GM12872 (cell line): ENCODE measurements at regions not wholly inside any gene's neighbourhood (a gene's known extent, or its start where the extent isn't known, plus 50 kb on each side); places are given as distances from the start of the nearest gene placed in this dataset.

ENCODE experiments used
- TF ChIP-seq, protein P1 (sequence below): IDR thresholded peaks from 3 replicates; pipeline ENCODE4 v1.5.1; 2011; ENCODE audit warnings: low read depth, mild to moderate bottlenecking, low read length, moderate library complexity; ENCODE audit not compliant: insufficient read depth

GRCh38 chr2:176745543-176746200 is 466.9 kb upstream of the HNRNPA3 start:
- TF ChIP-seq, protein P1, sequence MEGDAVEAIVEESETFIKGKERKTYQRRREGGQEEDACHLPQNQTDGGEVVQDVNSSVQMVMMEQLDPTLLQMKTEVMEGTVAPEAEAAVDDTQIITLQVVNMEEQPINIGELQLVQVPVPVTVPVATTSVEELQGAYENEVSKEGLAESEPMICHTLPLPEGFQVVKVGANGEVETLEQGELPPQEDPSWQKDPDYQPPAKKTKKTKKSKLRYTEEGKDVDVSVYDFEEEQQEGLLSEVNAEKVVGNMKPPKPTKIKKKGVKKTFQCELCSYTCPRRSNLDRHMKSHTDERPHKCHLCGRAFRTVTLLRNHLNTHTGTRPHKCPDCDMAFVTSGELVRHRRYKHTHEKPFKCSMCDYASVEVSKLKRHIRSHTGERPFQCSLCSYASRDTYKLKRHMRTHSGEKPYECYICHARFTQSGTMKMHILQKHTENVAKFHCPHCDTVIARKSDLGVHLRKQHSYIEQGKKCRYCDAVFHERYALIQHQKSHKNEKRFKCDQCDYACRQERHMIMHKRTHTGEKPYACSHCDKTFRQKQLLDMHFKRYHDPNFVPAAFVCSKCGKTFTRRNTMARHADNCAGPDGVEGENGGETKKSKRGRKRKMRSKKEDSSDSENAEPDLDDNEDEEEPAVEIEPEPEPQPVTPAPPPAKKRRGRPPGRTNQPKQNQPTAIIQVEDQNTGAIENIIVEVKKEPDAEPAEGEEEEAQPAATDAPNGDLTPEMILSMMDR, result no peak

- TF ChIP-seq, protein P1, result no peak
Observed at GRCh38 chr2:176746411-176746810, 466.2 kb upstream of the HNRNPA3 start.

GRCh38 chr2:176747506-176747905 is 465.1 kb upstream of the HNRNPA3 start:
- TF ChIP-seq, protein P1, result no peak

- TF ChIP-seq, protein P1, result no peak
Observed at GRCh38 chr2:176747928-176748327, 464.7 kb upstream of the HNRNPA3 start.

GRCh38 chr2:176748662-176749061 is 463.9 kb upstream of the HNRNPA3 start:
- TF ChIP-seq, protein P1, result no peak

DNA sequence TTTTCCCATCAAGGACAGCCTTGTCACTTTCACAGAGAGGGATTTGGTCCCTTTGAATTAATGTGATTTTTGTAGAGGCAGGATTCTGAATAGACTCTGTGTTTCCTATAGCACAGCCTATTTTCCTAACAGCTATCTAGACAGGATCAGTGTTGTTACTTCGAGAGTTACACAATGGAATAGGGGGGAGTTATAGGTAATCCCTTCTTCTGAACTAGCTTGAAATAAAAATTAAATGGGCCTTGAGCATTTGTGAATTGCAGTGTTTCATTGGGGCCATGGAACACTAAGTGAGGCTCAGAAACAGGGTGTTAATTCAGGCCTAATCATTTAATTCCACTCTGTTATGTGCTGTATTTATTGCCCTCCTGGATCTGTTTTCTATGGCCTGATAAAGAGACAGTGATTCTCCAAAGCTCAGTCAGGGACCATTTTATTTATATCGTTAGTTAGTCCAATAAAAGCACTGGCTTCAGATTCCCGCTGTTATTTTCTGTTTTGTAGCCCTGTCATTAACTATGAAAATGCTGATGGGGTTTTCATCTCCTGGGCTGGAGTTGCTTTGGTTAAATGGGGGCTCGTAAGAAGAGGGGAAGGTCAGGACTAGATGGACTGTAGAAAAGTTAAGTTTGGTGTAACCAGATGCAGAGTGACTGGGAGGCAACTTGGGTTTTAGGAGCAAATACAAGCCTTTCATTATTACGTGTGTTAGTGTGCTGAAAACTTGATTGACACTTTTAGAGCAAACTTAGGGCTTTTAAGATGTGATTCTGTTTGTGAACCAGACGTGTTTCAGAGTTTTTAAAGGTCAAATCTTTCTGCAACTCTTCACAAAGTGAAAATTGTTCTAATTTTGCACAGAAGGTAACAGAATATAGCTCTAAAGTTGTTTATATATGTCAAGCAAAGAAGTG is 461.0 kb upstream of the HNRNPA3 start:
- TF ChIP-seq, protein P1, result no peak

- TF ChIP-seq, protein P1, result no peak
Observed at GRCh38 chr2:176752295-176752694, 460.3 kb upstream of the HNRNPA3 start.
